GM18499 (cell line): ENCODE measurements at regions not wholly inside any gene's neighbourhood (a gene's known extent, or its start where the extent isn't known, plus 50 kb on each side); places are given as distances from the start of the nearest gene placed in this dataset.
"Not testable (repeated sequence)": the region's sequence is repeated elsewhere in the genome, so short reads cannot be mapped to it uniquely, and the experiment has no call there.

ENCODE experiments used
- ATAC-seq: cut with Tn5 transposase; IDR thresholded peaks from one replicate; pipeline ENCODE4 v1.9.1; 2021; ENCODE audit warnings: moderate number of reproducible peaks; ENCODE audit not compliant: insufficient read depth, unreplicated experiment

- no peak for ATAC-seq
Measured at GRCh38 chr12:102673606-102674005, 193.2 kb upstream of the IGF1 start.

DNA sequence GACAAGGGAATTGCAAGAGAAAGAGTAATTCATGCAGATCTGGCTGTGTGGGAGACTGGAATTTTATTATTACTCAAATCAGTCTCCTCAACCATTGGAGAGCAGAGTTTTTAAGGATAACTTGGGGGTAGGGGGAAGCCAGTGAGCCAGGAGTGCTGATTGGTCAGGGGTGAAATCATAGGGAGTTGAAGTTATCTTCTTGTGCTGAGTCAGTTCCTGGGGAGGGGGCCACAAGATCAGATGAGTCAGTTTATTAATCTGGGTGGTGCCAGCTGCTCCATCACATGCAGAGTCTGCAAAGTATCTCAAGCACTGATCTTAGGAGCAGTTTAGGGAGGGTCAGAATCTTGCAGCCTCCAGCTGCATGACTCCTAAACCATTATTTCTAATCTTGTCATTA is 191.8 kb upstream of the IGF1 start:
- ATAC-seq, result not testable (repeated sequence)

DNA sequence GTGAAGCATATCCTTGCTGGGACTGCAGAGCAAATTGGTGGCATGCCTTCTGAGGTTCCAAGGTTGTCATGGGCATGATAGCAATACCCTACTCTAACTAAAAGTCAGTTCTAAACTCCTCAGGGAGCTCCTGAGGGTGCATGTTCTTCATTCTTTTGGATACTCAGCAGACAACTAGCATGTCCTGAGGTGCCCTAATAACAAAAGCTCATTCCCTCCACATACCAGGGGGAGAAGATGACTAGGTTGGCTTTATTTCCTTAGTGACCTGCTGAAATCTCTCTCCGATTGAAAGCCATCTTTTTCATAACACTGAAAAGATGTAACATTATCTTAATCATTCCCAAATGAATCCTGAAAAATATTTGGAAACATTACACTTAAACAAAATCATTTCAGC is 188.7 kb upstream of the IGF1 start:
- no peak for ATAC-seq

GRCh38 chr12:102666176-102666575 is 185.8 kb upstream of the IGF1 start:
- ATAC-seq, result not testable (repeated sequence)

GRCh38 chr12:102659200-102659911 is 179.0 kb upstream of the IGF1 start:
- no peak for ATAC-seq

DNA sequence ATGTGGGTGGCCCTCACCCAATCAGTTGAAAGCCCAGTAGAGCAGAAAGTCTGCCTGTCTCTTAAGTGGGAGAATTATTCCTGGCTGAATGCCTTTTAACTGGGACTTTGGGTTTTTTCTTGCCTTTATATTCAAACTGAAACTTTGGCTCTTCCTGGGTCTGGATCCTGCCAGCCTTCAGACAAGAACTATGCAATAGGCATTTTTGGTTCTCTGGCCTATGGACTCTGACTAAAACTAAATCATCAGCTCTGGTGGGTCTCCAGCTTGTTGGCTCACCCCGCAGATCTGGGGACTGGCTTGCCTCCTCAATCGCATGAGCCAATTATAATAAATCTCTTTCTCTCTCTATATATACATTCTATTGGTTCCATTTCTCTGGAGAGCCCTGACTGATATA is 173.0 kb upstream of the IGF1 start:
- no peak for ATAC-seq

- no peak for ATAC-seq
Measured at GRCh38 chr12:102652645-102653313, 172.4 kb upstream of the IGF1 start.

DNA sequence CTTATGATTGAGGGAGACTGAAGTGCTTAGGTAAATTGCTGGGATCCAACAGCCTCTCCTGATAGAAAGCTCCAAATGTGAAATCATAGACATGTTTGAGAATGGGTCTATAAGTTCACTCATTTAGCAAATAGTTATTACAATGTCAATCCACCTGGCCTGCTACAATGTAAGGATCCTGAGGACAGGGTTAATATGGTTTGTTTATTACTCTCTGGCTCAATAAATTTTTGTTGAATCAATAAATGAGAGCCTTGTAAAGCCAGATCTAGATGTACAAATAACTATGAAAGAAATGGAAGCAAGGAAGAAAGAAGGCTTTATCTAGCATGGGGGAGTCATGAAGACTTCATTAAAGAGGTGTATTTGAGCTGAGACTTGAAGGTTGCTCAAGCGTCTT is 165.6 kb upstream of the IGF1 start:
- no peak for ATAC-seq

DNA sequence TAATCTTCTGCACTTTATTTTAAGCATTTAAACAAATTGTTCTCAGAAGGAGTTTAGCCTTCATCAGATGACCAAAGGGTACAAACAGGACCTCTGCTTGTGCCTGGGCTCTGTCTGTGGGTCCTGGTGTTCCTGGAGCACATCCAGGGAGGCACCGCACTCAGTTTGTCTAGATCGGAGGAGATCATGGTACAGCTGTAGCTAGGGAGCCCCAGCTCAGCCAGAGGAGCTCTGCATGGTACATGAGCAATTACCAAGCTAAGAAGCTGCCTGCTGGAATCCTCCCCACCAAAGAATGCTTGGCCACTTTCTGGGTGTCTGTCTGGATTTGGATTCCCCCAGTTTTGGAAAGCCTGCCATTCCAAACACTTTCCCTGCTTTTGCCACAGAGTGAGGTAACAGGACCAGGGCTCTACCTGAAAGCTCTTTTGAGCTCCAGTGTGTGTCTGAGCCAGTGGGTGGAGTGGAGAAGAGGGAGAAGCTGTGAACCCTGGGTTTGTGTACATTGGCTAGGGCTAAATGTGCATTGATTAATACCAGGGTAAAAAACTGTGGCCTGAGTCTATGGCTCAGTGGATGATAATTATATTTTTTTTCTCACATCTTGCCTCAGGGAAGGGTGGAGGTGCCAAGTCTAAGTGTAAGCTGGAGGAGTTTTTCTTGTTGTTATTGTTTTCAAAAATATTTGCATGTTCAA is 163.7 kb upstream of the IGF1 start:
- ATAC-seq, result no peak

GRCh38 chr12:102642199-102642598 is 161.8 kb upstream of the IGF1 start:
- ATAC-seq, result no peak

- ATAC-seq, result not testable (repeated sequence)
Measured at GRCh38 chr12:102640658-102641057, 160.3 kb upstream of the IGF1 start.

GRCh38 chr12:102638777-102639176 is 158.4 kb upstream of the IGF1 start:
- no peak for ATAC-seq

- no peak for ATAC-seq
Measured at GRCh38 chr12:102633981-102634605, 153.7 kb upstream of the IGF1 start.

DNA sequence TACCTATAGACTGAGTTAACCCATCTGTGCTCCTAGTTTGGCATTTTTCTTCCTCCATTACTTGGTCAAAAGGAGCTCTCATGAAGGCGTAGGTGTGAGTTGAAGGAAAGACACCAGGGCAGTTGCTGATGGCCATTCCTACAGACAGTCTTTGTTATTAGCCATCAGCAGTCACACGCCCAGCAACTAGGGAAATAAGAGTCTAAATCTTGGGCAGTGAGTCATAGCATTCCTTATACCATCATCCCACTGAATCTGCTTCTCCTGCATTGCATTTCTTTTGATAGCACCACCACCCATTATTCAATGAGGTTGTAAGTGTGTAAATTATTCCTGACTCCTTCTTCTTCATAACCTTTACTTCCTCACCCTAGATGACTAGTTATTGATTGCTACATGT is 150.9 kb upstream of the IGF1 start:
- no peak for ATAC-seq

GRCh38 chr12:102629262-102629888 is 149.0 kb upstream of the IGF1 start:
- ATAC-seq, result no peak

DNA sequence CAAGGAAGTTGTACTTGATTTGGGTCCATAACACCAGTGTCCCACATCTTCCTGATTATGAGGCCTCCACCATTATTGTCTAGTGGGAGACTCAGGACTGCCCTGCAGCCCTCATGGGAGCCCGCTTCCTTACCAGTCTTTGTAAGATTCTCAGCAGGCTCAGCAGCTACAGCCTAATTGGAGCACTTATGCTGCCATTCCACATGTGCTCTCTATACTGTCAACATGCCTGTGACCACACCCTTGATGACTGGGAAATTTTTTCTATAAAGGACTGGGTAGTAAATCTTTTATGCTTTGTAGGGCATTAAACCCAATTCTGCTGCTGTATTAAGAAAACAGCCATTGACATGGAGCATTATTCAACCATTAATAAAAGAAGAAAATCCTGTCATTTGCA is 145.5 kb upstream of the IGF1 start:
- no peak for ATAC-seq

GRCh38 chr12:102622618-102623017 is 142.3 kb upstream of the IGF1 start:
- ATAC-seq, result no peak

- no peak for ATAC-seq
Measured at GRCh38 chr12:102618197-102618877, 138.0 kb upstream of the IGF1 start.

- no peak for ATAC-seq
Measured at GRCh38 chr12:102616692-102617091, 136.3 kb upstream of the IGF1 start.

GRCh38 chr12:102611995-102612394 is 131.6 kb upstream of the IGF1 start:
- ATAC-seq, result no peak
